ENCODE measurements at regions not wholly inside any gene's neighbourhood (a gene's known extent, or its start where the extent isn't known, plus 50 kb on each side); places are given as distances from the start of the nearest gene placed in this dataset.
"Not testable (repeated sequence)": the region's sequence is repeated elsewhere in the genome, so short reads cannot be mapped to it uniquely, and the experiment has no call there.

GRCh38 chr4:155032521-155033229 is 175.8 kb upstream of the NPY2R start:
- no peak for DNase-seq (ENCODE audit: low read depth)

- no peak for DNase-seq (ENCODE audit: low read depth)
These were observed 174.8 kb upstream of the NPY2R start for GRCh38 chr4:155033604-155034003.

- no peak for DNase-seq (ENCODE audit: low read depth)
These were observed 171.4 kb upstream of the NPY2R start for GRCh38 chr4:155037031-155037430.

GRCh38 chr4:155038459-155038858 is 170.0 kb upstream of the NPY2R start:
- no peak for DNase-seq (ENCODE audit: low read depth)

- DNase-seq (ENCODE audit: low read depth): no peak
These were observed 169.3 kb upstream of the NPY2R start for GRCh38 chr4:155039162-155039561.

- DNase-seq (ENCODE audit: low read depth): no peak
These were observed 168.4 kb upstream of the NPY2R start for GRCh38 chr4:155040031-155040430.

- DNase-seq (ENCODE audit: low read depth): no peak
These were observed 166.4 kb upstream of the NPY2R start for GRCh38 chr4:155042014-155042413.

- not testable (repeated sequence) for DNase-seq (ENCODE audit: low read depth)
These were observed 164.2 kb upstream of the NPY2R start for GRCh38 chr4:155044251-155044650.

- no peak for DNase-seq (ENCODE audit: low read depth)
These were observed 160.7 kb upstream of the NPY2R start for GRCh38 chr4:155047755-155048154.

- DNase-seq (ENCODE audit: low read depth): not testable (repeated sequence)
These were observed 154.4 kb upstream of the NPY2R start for GRCh38 chr4:155054042-155054441.

- no peak for DNase-seq (ENCODE audit: low read depth)
These were observed 148.0 kb upstream of the NPY2R start for GRCh38 chr4:155060419-155060818.

- no peak for DNase-seq (ENCODE audit: low read depth)
These were observed 147.6 kb upstream of the NPY2R start for GRCh38 chr4:155060873-155061272.

GRCh38 chr4:155062948-155063347 is 145.5 kb upstream of the NPY2R start:
- no peak for DNase-seq (ENCODE audit: low read depth)

GRCh38 chr4:155064934-155065333 is 143.5 kb upstream of the NPY2R start:
- DNase-seq (ENCODE audit: low read depth): not testable (repeated sequence)

GRCh38 chr4:155066871-155067270 is 141.6 kb upstream of the NPY2R start:
- DNase-seq (ENCODE audit: low read depth): no peak

- no peak for DNase-seq (ENCODE audit: low read depth)
These were observed 136.5 kb upstream of the NPY2R start for GRCh38 chr4:155071962-155072361.

GRCh38 chr4:155072417-155072816 is 136.0 kb upstream of the NPY2R start:
- no peak for DNase-seq (ENCODE audit: low read depth)

GRCh38 chr4:155073852-155074251 is 134.6 kb upstream of the NPY2R start:
- DNase-seq (ENCODE audit: low read depth): no peak

- DNase-seq (ENCODE audit: low read depth): no peak
These were observed 132.1 kb upstream of the NPY2R start for GRCh38 chr4:155076256-155076785.

- DNase-seq (ENCODE audit: low read depth): no peak
These were observed 130.8 kb upstream of the NPY2R start for GRCh38 chr4:155077452-155078229.

GRCh38 chr4:155079871-155080270 is 128.6 kb upstream of the NPY2R start:
- DNase-seq (ENCODE audit: low read depth): no peak

- DNase-seq (ENCODE audit: low read depth): no peak
These were observed 127.2 kb upstream of the NPY2R start for GRCh38 chr4:155081222-155081621.

- DNase-seq (ENCODE audit: low read depth): no peak
These were observed 122.4 kb upstream of the NPY2R start for GRCh38 chr4:155085843-155086530.

Measured in activated T-cell treated with anti-CD3 and anti-CD28 coated beads for 48 hours (primary cell).